ENCODE measurements at regions not wholly inside any gene's neighbourhood (a gene's known extent, or its start where the extent isn't known, plus 50 kb on each side); places are given as distances from the start of the nearest gene placed in this dataset.

DNA sequence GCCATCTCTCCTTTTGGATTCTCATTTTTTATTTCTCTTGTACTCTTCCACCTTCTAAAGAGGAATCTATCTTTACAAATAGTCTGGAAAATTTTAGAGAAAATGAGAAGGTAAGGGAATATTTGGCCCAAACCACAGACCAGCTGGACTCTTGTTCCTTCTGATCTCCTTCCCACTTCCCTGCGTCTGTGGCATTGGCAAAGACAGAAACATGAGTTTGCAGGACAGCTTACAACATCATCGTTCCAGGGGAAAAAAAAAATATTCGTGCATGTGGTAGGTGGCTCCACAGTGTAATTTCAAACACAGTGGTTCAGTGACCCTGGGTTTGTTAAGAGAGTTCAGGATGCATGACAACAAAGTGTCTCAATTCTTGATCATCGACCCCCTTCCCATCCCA lies 755.0 kb downstream of the DNAH5 start:
- H3K4me3 ChIP-seq (replicated peaks; ENCODE audit: low read depth, low read length), result no peak overlapping the region
- TF ChIP-seq, protein P1, sequence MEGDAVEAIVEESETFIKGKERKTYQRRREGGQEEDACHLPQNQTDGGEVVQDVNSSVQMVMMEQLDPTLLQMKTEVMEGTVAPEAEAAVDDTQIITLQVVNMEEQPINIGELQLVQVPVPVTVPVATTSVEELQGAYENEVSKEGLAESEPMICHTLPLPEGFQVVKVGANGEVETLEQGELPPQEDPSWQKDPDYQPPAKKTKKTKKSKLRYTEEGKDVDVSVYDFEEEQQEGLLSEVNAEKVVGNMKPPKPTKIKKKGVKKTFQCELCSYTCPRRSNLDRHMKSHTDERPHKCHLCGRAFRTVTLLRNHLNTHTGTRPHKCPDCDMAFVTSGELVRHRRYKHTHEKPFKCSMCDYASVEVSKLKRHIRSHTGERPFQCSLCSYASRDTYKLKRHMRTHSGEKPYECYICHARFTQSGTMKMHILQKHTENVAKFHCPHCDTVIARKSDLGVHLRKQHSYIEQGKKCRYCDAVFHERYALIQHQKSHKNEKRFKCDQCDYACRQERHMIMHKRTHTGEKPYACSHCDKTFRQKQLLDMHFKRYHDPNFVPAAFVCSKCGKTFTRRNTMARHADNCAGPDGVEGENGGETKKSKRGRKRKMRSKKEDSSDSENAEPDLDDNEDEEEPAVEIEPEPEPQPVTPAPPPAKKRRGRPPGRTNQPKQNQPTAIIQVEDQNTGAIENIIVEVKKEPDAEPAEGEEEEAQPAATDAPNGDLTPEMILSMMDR (IDR thresholded peaks at IDR 0.05; ENCODE audit: low read depth, low read length, missing control alignments), result no peak
- no peak for DNase-seq (ENCODE audit: extremely low read depth, low read depth)

DNA sequence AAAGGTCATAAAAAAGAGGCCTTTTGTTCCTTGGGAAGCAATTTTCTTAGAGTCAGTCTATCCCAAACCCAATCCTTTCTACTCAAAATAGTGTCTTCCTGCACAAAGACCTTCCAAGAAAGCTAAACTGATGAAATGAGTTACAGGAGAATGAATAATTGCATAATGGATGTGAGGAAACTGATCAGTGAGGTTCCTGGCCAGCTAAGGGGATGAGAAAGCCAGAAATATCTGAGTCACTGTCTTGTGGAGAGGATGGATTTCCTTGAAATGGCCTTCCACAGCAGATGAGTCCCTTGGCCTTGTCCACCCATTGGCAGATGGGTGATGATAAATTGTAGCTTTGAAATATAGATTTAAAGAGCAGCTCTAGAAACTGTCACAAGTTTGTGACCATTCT lies 756.1 kb downstream of the DNAH5 start:
- H3K4me3 ChIP-seq (replicated peaks; ENCODE audit: low read depth, low read length), result no peak overlapping the region
- no peak for DNase-seq (ENCODE audit: extremely low read depth, low read depth)
- TF ChIP-seq, protein P1 (IDR thresholded peaks at IDR 0.05; ENCODE audit: low read depth, low read length, missing control alignments), result no peak

DNA sequence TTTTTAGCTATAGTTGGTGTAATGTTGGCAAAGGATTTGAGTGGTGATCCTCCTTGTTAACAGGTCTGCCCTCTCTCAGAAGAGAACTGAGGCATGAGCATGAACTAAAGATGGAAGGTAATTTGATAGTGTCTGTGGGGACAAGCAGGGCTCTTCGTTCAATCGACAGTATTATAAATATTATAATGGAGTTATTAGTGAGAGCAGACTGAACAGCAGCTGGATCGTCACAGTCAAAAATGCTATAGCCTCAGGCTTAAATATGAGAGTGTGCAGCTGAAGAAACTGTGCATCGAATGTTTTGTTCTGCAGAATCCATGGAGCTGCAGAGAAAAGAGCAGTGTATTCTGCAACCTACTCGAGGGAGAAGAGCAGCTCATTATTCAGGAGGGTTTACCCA lies 757.3 kb downstream of the DNAH5 start:
- TF ChIP-seq, protein P1 (IDR thresholded peaks at IDR 0.05; ENCODE audit: low read depth, low read length, missing control alignments), result no peak
- no peak for DNase-seq (ENCODE audit: extremely low read depth, low read depth)
- no peak overlapping the region for H3K4me3 ChIP-seq (replicated peaks; ENCODE audit: low read depth, low read length)

DNA sequence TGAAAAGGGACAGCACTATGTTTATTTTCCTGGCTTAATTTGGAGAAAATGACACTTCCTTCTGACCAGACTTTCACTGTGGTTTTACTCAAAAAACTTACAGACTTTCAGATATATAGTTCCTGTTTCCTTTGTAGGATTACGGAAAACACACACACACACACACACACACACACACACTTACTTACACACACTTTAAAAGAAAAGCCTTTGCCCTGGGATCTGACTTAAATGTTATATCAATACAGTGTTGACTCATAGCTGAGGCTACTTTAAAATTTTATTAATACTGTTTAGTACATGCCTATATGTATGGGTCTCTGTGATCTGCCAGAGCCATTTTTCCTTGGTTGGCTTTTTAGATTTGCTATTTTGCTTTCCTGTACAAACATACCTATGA lies 758.3 kb downstream of the DNAH5 start:
- H3K4me3 ChIP-seq (replicated peaks; ENCODE audit: low read depth, low read length), result no peak overlapping the region
- TF ChIP-seq, protein P1 (IDR thresholded peaks at IDR 0.05; ENCODE audit: low read depth, low read length, missing control alignments), result no peak
- DNase-seq (ENCODE audit: extremely low read depth, low read depth), result no peak

DNA sequence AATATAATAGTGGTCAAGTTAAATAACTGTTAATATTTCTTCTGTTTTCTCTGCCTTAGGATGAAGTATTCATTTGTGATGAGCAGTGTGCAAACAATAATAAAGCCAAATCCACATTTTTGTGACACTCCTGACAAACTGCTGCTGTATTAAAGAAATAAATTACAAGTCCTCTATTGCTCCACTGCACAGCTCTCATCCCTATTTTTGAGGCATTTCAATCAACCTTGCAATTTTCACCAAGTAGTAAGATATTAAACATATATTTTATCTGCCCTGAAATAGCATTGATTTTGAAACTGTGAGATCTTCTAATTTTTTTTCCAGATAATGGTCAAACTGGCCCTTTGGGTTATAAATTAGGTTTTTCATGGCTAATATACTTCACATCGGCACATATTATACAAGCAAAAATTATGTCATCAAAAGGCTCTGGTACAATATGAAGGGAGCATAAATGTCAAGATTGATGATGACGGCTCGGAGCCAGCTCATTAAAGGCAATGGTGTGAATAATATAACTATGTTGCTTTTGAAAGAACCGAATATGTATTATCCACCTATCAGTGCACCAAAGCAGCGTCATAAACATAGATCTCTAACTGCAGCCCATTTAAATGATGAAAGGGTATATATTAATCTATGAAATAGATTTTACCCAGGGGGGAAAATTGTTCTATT lies 764.9 kb downstream of the DNAH5 start:
- TF ChIP-seq, protein P1 (IDR thresholded peaks at IDR 0.05; ENCODE audit: low read depth, low read length, missing control alignments), result no peak
- no peak overlapping the region for H3K4me3 ChIP-seq (replicated peaks; ENCODE audit: low read depth, low read length)
- no peak for DNase-seq (ENCODE audit: extremely low read depth, low read depth)

DNA sequence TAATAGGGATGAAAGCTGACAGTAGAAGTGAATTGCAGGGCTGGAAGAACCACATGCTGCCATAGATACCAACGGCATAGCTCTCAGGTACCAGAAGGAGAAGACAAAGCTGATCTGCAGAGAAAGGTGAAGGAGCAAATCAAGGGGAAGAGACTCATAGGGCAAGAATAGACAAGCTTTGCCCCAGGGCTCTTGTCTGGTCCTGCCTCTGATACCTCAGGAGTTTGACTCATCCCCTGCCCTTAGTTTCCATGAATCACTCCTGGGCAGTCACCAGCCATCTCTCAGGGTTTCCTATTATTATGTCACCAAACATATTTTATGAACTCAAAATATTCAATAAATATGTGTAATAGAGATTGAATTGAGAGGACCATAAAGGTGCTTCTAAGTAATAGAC lies 800.9 kb downstream of the DNAH5 start:
- DNase-seq (ENCODE audit: extremely low read depth, low read depth), result no peak

More for the DNA sequence above, 800.9 kb downstream of the DNAH5 start:
- TF ChIP-seq, protein P1 (IDR thresholded peaks at IDR 0.05; ENCODE audit: low read depth, low read length, missing control alignments), result no peak
- H3K4me3 ChIP-seq (replicated peaks; ENCODE audit: low read depth, low read length), result no peak overlapping the region
